Head of caudate nucleus (tissue), 42 donors: ENCODE measurements at regions not wholly inside any gene's neighbourhood (a gene's known extent, or its start where the extent isn't known, plus 50 kb on each side); places are given as distances from the start of the nearest gene placed in this dataset.
"Not testable (repeated sequence)": the region's sequence is repeated elsewhere in the genome, so short reads cannot be mapped to it uniquely, and the experiment has no call there.

Experiments
- DNase-seq, 42 donors: peaks; one replicate each; pipeline versions ENCODE4 v3.0.0 to v3.0.0-alpha.2; 2020 to 2021; ENCODE audit warnings: mixed read lengths in 7 of 42
- intact Hi-C: fragments of 100-400 bp; cut with DNase I; formaldehyde crosslinking; loops from one replicate; pipeline ENCODE4 v1.15.0; 2022

DNA sequence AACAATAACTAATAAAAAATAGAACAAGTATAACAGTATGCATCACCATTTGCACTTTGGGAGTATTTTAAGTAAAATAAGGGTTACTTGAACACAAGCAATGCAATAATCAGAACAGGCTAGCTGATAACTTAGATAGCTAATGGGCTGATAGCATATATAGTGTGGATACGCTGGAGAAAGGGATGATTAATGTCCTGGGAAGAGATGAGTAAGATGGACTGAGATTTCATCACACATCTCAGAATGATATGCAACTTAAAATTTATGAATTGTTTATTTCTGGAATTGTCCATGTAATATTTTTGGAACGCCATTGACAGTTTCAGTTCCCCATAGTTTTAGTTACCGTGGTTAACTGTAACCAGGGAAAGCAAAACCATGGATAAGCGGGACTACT is 173.6 kb downstream of the ISL1 start:
- no peak for DNase-seq
- intact Hi-C loops = no loop called here

DNA sequence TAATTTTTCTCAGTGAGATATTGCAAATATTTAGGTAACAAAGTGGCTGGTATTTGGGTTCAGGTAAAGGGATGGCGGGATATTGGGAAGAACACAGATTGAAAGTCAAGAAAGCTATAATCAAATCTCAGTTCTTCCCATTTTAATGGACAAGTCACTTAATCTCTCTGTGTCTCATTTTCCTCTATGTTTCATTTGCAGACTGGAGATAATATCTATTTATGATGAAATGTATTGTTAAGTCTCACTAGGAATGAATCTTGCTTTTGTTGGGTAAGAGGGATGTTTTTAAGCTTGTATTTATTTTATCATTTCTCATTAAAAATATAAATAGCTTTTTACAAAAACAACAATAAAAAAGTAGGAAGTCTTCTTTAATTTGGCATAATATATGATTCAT is 175.4 kb downstream of the ISL1 start:
- no peak for DNase-seq

DNA sequence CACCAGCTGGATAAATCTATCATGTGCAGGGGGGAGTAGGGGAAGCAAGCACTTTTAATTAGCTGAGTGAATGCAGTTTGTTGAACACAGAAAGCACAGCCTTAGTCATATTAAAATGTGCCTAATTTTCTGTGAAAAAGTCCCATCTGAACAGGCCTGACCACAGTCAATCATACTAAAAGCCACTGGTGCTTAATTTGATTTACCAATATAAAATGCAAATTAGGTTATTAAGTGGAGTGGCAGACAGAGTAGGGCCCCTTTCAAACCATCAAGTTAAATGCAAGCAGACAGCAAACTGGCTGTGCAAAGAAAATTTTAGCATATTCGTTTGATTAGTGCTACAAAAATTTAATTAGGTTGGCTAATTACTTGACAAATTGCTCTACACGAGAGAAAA is 176.1 kb downstream of the ISL1 start:
- no peak for DNase-seq
- intact Hi-C loops = no loop called here

More for the DNA sequence above, 175.4 kb downstream of the ISL1 start:
- intact Hi-C loops = no loop called here

DNA sequence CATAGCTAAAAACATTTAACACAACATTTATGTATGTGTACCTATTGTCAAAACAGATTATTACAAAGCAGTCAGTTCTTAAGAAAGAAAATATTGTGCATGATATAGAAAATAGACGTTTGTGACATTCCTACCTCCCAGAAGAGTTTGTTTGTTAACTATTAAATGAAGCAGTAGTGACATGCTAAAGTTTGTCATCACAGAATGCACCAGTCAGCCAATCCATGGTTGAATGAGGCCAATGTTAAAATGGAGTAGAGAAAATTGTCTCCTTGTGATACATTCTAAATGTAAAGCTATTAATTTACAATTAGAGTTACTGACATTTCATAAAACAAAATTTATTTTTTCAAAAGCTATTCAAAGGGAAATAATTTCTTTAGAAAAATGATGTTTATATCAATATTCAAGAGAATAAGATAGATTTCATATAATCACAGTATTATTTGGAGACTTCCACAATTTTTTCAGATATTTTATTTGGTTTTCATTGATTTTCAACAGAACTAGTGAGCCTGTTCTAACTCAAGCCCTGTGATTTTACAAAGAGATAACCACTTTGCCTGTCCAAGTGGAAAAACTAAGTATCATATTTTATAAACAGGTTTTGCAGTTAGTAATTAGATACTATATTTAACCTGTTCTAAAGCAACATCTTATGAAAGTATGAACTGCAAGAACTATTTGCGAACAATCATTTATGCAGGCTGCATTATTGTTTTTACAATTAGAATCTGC is 176.8 kb downstream of the ISL1 start:
- no peak for DNase-seq
- intact Hi-C loops = no loop called here

DNA sequence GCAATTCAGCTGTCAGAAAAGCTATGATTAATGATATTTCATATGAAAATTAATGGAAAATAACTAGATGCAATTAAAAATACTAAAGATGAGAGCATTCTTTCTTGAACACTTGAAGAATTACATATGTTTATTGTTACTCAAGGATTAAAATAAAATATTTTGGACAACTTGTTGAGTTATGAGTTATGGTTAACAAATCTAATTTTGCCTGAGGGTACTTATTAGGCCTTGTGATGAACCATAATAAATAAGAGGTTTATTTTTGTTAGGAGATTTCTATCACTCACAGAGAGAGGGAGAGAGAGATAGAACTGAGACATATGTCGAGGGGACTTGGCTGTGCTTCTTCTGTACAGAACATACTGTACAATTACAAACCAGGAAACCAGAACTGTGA is 183.7 kb downstream of the ISL1 start:
- intact Hi-C loops = no loop called here
- DNase-seq = no peak

DNA sequence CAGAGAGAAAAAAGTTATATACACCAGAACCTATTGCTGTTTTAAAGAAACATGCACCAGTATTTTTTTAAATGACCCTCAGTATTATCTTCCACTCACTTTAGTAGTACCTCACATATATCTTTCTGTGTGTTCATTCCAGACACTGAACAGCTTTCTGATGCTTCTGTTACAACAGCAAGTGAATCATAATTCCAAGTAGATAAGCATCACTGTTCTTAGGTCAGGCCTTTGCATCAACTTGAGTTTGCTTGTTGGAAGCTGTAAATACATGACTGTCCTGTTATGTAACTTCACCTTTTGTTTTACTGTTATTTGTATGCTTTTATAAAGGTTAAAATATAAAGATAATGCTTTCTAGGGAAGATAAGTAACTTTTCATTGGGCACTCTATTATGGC is 184.4 kb downstream of the ISL1 start:
- intact Hi-C loops = no loop called here
- DNase-seq = no peak

DNA sequence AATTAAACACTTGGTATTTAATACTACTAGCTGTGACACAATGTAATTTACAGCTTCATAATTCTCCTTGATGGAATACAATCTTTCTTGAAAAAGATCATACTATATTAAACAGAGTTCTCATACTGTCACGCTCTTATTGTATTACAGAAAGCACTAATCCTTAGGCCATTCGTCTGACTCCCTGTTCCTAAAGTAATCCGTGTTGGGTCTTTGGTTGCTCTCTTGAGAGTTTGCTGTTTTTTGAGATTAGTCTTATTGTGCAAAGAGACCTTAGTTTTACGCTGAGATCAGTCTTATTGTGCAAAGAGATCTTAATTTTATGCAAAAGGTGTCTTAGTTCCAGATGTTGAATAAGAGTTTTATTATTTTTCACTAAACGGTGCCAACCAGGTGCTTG is 190.6 kb downstream of the ISL1 start:
- DNase-seq = no peak
- intact Hi-C loops = no loop called here

DNA sequence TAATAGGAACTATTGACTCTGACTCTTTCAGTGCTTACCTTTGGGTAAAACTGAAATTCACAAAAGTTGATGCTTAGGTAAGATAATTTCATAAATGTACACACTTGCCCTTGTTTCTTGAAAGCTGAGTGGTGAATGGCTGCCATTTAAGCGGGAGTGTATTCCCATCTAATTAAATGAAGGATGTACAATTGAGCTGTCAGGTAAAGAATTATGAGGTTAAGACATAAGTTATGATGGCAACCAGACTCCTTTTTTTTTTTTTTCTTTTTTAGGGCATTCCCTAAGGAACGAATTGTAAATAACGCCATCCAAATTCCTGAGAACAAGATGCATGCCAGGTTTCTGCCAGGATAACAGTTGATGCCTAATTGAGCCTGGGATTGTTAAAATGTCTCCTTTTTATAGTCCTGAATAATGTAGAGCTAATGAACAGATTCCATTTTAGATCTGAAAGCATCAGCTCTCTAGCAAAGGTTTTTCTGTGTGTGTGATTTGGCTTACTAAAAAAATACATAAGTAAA is 199.7 kb downstream of the ISL1 start:
- DNase-seq = no peak
- intact Hi-C loops = no loop called here

DNA sequence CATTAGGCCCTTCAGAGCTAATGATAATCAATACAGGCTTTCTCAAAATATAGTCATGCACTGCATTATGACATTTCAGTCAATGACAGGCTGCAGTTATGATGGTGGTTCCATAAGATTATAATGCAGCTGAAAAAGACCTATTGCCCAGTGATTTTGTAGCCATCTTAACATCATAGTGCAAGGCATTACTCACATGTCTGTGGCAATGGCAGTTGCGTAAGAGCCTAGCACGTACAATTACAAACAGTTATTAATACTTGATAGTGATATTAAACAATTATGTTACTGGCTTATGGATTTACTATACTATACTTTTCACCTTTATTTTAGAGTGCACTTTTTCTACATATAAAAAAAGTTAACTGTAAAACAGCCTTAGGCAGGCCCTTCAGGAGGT is 214.8 kb downstream of the ISL1 start:
- DNase-seq = no peak
- intact Hi-C loops = no loop called here

DNA sequence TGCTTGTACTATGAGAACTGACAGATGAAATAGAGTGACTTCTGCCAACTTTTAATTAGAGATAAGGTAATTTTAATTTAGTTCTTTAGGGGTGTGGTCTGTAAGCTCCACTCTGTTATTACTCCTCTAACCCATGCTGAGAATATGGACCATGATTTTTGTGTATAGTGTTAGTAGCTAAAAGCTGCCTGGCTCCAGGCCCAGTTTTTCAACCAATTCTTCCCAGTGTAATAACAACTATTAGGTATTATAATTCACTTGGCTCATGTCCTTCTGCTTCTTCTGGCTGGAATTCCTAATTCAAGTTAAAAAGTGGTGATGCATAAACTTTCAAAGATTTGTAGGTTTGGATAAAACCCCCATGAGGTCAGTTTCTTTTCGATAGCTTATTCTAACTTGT is 216.3 kb downstream of the ISL1 start:
- no peak for DNase-seq

DNA sequence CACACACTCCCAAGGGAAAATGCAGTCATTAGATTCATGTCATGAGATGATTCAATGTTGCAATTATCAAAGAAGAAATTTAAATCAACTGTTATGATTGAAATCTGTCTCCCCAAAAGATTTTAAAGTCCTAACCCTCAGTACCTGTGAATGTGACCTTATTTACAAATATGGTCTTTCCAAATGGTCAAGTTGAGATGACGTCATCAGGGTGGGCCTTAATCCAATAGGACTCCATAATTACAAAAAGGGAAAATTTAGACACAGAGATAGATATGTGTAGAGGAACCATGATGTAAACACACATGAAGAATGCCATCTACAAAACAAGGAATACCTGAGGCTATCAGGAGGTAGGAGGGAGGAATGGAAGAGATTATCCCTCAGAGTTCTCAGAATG is 221.1 kb downstream of the ISL1 start:
- intact Hi-C loops = no loop called here
- no peak for DNase-seq

More for the DNA sequence above, 216.3 kb downstream of the ISL1 start:
- intact Hi-C loops = no loop called here

DNA sequence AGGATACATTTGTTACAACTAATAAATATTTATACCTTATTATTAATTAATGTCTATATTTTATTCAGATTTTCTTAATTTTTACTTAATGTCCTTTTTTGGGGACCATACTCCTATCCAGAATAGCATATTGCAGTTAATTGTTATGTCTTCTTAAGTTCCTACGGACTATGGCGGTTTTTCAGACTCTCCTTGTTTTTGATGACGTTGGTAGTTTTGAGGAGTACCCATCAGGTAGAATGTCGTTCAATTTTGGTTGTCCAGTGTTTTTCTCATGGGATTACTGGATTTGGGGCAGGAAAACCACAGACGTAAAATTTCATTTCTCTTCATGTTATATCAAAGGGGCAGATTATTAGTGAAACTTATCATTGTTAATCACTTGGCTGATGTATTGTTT is 223.7 kb downstream of the ISL1 start:
- DNase-seq = no peak
- intact Hi-C loops = no loop called here

DNA sequence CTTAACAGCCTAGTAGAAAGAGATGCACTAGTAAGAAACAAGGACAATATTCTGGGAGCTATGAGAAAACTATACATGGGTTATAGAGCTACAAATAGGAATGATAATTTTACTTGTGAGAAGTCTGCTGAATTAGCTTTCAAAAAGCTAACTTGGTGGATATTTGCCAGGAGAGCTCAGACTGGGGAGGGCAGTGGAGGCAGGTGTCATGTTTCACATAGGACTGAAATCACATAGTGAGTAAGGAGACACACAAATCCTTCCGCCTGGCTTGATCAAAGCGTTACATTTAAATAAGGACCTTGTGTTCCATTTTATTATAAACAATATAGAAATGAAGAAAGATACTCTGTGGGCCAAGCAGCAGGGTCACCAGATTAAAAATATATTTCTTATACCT is 235.0 kb downstream of the ISL1 start:
- intact Hi-C loops = no loop called here
- DNase-seq = no peak

DNA sequence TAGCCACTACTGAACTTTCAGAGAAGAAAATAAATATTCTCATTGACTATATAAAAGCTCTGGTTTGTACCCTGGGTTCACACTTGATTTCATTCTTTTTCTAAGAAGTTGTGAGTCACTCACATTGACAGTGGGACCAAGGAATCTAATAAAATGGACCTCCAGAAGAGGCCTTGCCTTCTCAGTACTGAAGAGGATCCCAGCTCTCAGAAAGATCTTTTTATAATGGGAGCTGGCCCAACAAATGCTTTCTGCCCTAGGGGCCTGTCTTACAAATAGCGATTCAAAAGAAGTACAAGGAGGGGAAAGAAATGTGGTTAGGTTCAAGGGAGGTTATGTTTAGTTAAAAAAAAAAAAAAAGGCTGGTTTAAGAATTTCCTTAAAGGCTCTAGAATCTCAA is 237.9 kb downstream of the ISL1 start:
- intact Hi-C loops = no loop called here
- DNase-seq = no peak

DNA sequence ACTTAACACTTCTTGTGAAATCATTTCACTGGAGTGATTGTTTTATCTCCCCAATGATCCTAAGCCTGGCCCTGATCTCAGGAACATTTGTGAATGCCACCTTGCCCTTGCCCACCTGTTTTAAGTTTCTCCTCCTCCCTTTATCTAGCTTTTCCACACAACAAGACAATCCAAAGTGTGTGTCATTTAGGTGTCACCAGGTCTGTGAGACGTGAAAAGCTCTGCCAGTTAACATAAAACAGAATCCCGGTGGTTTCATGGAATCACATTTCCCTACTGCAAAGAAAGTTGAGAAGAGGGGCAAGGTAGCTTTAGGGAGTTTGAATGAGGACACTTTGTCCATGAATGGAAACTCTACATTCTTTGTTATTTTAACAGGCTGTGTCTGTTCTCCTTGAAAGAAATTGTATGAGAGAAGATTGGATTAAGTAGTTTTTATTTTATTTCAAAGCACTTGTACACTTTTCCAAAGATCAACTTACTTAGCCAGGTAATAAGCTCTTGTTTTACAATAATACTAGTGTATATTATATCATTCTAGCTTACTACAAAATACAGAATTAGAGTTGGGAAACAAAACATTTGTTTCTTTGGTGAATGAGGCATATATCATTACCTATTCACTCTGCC is 239.0 kb downstream of the ISL1 start:
- intact Hi-C loops = no loop called here
- DNase-seq = no peak

DNA sequence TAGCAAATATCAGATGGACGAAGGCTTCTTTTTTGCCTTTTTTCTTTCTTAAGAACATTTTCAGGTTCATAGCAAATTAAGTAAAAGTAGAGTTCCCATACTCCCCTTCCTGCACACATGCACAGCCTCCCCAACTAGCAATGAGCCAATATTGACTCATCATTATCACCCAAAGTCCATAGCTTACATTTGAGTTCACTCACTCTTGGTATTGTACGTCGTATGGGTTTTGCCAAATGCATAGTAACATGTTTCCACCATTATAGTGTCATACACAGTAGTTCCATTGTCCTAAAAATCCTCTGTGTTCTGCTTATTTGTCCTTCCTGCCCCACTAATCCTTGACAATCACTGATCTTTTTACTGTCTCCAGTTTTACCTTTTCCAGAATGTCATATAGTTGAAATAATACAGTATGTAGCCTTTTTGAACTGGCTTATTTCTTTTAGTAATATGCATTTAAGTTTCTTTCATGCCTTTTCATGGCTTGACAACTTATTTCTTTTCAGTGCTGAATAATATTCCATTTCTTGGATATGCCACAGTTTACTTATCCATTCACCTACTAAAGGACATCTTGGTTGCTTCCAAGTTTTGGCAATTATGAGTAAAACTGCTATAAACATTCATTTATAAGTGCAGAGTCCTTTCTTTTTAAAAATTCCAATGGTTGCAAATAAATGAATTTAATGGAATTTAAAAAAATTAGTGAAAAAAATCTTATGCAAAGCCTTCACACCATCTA is 242.1 kb downstream of the ISL1 start:
- no peak for DNase-seq
- intact Hi-C loops = no loop called here

DNA sequence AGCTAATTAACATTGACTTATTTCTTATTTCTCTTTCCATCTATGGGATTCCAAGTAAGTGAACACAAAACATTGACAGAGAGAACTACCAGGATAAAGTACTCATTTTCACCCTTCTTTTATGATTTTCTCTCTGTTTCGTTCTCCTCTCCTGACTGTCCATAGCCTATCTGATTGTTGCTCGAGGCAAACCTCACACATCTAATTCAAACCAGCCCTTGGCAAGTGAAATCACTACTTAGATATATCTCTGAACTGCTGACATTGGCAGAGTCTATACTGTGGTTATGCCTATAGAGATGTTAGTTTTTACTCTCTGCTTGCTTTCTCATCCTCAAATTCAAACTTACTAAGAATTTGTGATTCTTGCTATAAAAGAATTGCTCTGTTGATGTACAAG is 248.8 kb downstream of the ISL1 start:
- DNase-seq = no peak
- intact Hi-C loops = no loop called here

DNA sequence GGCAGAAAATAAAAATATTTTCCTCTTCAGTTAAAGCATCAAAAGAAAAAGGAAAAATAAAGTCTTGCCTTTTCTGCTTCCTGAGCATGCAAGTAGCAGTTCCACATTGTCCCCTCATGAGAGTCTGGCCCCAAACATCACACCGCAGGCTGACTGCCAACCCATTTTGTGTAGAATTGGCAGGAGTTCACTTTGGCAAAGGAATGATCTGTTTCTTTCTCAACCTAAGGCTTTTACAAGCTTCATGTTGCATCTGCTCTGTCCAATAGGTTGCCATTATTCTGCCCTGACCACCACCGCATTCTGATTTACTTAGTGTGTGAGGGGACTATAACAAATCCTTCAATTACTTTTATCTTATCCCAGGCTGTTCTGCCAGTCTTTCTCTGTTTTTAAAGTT is 249.5 kb downstream of the ISL1 start:
- intact Hi-C loops = no loop called here
- DNase-seq = peak in 23 of 42 donors; percentile 1 to 50 (median 12)

DNA sequence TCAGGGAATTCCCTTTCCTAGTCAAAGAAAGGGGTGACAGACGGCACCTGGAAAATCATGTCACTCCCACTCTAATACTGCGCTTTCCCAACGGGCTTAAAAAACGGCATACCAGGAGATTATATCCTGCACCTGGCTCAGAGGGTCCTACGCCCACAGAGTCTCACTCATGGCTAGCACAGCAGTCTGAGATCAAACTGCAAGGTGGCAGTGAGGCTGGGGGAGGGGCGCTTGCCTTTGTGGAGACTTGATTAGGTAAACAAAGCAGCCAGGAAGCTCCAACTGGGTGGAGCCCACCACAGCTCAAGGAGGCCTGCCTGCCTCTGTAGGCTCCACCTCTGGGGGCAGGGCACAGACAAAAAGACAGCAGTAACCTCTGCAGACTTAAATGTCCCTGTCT is 253.7 kb downstream of the ISL1 start:
- DNase-seq, intact Hi-C loops: not testable (repeated sequence)

DNA sequence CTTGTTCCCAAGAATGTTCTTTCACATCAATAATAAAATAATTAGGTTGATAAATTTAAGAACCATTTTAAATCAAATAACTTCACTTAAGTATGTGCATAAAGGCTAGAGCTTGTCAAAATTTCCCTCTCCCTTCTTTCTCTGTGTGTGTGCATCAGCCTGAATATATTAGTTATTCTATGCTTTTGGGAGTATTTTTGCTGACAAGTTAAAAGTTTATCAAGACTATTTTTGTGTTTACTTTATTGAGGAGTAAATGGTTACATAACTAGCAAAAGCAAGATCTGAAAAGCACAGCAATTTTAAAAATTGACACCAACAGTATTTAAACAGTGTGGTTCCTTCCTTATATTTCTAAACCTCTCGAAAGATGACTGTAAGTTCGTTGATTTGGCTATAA is 261.7 kb downstream of the ISL1 start:
- intact Hi-C loops = no loop called here

More for the DNA sequence above, 261.7 kb downstream of the ISL1 start:
- DNase-seq = no peak
